HL-60 (cell line): ENCODE measurements at regions not wholly inside any gene's neighbourhood (a gene's known extent, or its start where the extent isn't known, plus 50 kb on each side); places are given as distances from the start of the nearest gene placed in this dataset.

Experiments used
- GABPA ChIP-seq: IDR thresholded peaks from 2 replicates; pipeline ENCODE4 v1.6.1; 2012; ENCODE audit warnings: low read depth
- POLR2AphosphoS5 ChIP-seq: IDR thresholded peaks from 2 replicates; pipeline ENCODE4 v1.6.1; 2012; ENCODE audit warnings: low read depth
- SPI1 ChIP-seq: IDR thresholded peaks from 2 replicates; pipeline ENCODE4 v1.6.1; 2012; ENCODE audit warnings: low read depth, mild to moderate bottlenecking, borderline replicate concordance
- TF ChIP-seq, protein P1 (sequence below): IDR thresholded peaks from one replicate; pipeline ENCODE4 v1.5.1; 2011; ENCODE audit warnings: low read length, control low read depth, inconsistent platforms; ENCODE audit not compliant: insufficient read depth
- TF ChIP-seq, protein P2 (sequence below): IDR thresholded peaks from 2 replicates; pipeline ENCODE4 v1.6.1; 2012; ENCODE audit warnings: low read depth; ENCODE audit not compliant: insufficient replicate concordance

DNA sequence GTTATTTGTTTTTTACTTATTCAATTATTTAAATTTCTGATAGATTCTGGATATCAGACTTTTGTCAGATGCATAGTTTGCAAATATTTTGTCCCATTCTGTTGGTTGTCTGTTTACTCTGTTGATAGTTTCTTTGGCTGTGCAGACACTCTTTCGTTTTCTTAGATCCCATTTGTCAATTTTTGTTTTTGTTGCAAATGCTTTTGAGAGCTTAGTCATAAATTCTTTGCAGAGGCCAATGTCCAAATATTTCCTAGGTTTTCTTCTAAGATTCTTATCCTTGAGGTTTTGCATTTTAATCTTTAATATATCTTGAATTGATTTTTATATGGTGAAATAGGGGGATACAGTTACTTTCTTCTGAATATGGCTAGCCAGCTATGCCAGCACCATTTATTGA lies 112.7 kb upstream of the SESTD1 start:
- TF ChIP-seq, protein P1, sequence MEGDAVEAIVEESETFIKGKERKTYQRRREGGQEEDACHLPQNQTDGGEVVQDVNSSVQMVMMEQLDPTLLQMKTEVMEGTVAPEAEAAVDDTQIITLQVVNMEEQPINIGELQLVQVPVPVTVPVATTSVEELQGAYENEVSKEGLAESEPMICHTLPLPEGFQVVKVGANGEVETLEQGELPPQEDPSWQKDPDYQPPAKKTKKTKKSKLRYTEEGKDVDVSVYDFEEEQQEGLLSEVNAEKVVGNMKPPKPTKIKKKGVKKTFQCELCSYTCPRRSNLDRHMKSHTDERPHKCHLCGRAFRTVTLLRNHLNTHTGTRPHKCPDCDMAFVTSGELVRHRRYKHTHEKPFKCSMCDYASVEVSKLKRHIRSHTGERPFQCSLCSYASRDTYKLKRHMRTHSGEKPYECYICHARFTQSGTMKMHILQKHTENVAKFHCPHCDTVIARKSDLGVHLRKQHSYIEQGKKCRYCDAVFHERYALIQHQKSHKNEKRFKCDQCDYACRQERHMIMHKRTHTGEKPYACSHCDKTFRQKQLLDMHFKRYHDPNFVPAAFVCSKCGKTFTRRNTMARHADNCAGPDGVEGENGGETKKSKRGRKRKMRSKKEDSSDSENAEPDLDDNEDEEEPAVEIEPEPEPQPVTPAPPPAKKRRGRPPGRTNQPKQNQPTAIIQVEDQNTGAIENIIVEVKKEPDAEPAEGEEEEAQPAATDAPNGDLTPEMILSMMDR, result no peak
- TF ChIP-seq POLR2AphosphoS5 (no peak), GABPA (no peak), SPI1 (no peak)
- TF ChIP-seq, protein P2, sequence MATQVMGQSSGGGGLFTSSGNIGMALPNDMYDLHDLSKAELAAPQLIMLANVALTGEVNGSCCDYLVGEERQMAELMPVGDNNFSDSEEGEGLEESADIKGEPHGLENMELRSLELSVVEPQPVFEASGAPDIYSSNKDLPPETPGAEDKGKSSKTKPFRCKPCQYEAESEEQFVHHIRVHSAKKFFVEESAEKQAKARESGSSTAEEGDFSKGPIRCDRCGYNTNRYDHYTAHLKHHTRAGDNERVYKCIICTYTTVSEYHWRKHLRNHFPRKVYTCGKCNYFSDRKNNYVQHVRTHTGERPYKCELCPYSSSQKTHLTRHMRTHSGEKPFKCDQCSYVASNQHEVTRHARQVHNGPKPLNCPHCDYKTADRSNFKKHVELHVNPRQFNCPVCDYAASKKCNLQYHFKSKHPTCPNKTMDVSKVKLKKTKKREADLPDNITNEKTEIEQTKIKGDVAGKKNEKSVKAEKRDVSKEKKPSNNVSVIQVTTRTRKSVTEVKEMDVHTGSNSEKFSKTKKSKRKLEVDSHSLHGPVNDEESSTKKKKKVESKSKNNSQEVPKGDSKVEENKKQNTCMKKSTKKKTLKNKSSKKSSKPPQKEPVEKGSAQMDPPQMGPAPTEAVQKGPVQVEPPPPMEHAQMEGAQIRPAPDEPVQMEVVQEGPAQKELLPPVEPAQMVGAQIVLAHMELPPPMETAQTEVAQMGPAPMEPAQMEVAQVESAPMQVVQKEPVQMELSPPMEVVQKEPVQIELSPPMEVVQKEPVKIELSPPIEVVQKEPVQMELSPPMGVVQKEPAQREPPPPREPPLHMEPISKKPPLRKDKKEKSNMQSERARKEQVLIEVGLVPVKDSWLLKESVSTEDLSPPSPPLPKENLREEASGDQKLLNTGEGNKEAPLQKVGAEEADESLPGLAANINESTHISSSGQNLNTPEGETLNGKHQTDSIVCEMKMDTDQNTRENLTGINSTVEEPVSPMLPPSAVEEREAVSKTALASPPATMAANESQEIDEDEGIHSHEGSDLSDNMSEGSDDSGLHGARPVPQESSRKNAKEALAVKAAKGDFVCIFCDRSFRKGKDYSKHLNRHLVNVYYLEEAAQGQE, result no peak
